ENCODE measurements at regions not wholly inside any gene's neighbourhood (a gene's known extent, or its start where the extent isn't known, plus 50 kb on each side); places are given as distances from the start of the nearest gene placed in this dataset.

GRCh38 chr10:31739711-31740110 lies 188.9 kb downstream of the ARHGAP12 start:
- TF ChIP-seq CTCF (IDR thresholded peaks at IDR 0.05) (no peak), POLR2A (IDR thresholded peaks at IDR 0.05) (no peak)

Data from body of pancreas (tissue), 4 donors.